GM04504 (cell line): ENCODE measurements at regions not wholly inside any gene's neighbourhood (a gene's known extent, or its start where the extent isn't known, plus 50 kb on each side); places are given as distances from the start of the nearest gene placed in this dataset.
A peak's percentile ranks its signal among the peaks of the same experiment; 100 is the strongest.

ENCODE experiments used
- DNase-seq: peaks from one replicate; pipeline ENCODE4 v3.0.0-alpha.2; 2012; ENCODE audit warnings: low read depth

DNA sequence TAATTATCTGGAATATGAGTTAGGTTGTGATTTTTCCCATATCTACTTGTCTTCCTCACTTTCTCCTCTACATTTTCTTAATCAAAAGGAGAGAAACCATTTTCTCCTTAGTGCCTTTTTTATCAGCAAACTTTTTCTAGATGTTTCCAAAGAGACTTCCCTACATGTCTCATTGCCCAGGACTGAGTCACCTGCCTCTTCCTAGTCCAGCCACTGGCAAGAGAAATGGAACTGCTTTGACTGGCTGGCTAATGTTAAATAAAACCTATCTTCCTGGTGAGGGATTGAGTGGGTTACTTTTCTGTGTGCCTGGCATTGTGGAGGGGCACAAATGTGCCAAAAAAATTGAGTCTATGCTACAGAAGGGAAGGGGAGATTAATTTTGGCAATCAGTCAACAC is 52.1 kb upstream of the CD5L start:
- no peak for DNase-seq

DNA sequence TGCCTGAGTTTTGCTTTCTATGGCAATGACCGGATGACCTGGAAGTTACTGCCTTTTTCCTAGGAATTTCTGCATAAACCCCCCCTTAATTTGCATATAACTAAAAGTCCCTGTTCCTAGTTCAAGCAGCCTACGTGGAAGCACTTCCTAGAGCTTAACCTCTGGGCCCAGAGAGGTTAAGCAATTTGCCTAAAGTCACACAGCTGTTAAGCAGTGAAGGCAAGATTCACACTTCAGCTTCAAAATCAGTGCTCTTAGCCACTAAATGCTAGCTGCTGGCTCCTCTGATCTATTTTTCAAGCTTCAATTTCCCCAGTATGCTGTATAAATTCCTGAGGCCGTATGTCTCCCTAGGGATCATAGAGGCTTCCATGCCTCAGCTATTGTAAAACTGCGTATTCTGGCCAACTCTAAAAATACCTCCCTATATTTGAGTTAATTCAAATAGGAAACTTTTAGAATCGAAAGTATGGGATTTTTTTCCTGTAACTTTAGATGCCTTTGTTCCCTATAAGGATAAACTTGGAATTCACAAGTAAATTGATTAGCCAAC is 53.1 kb upstream of the CD5L start:
- no peak for DNase-seq

DNA sequence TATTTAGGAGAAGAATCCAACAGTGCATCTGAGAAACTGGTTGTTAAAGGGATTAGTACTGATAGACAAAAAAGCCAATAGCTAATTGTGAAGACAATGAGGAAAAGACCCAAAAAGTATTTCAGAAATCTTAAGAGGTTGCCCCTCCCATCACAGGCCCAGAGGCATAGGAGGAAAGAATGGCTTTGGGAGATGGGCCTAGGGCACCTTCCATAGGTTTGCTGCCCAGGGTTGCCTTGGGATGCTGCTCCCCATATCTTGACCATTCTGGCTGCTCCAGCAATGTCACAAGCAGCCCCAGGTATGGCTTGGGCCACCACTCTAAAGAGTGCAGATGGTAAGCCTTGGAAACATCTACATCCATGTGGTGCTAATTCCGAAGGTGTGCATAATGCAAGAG is 68.7 kb upstream of the CD5L start:
- DNase-seq = no peak

- no peak for DNase-seq
Measured at GRCh38 chr1:157915859-157916258, 74.3 kb upstream of the CD5L start.

- DNase-seq = no peak
Measured at GRCh38 chr1:157916887-157917570, 75.4 kb upstream of the CD5L start.

DNA sequence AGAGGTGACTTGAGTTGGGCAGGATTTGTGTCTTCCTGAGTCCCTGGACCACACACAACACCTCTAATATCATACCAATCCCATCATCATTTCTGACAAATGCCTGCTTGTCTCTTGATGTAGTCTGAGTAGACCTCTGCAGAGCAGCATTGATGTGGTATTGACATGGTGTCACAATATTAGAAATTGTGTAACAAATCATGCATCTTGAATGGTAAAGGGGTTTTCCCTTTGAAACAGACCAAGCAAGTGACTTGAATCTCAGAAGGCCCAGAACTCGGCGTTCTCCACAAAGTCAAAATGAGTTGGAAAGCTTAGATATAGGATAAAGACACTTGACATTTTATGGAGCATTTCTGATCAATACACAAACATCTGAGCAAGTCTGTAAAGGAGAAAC is 72.7 kb upstream of the KIRREL1 start:
- DNase-seq = no peak

GRCh38 chr1:157925419-157926166 is 67.9 kb upstream of the KIRREL1 start:
- DNase-seq = no peak

DNA sequence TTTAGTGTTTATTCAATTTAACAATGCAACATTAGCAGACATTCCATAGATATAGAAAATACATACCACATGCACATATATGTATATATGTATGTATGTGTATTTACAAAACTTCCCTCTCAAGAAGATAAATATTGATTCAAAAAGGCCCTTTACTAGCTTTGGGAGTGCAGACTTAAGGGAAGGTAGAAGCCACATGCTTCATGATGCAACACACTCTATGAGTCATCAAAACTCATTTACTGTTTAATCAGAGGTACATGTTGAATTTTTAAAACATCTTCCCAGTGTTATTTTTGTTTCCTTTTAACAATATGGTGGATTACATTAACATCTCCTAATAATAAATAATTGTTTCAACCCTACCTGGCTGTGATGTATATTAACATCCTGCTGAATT is 61.4 kb upstream of the KIRREL1 start:
- peak; percentile 2 for DNase-seq

DNA sequence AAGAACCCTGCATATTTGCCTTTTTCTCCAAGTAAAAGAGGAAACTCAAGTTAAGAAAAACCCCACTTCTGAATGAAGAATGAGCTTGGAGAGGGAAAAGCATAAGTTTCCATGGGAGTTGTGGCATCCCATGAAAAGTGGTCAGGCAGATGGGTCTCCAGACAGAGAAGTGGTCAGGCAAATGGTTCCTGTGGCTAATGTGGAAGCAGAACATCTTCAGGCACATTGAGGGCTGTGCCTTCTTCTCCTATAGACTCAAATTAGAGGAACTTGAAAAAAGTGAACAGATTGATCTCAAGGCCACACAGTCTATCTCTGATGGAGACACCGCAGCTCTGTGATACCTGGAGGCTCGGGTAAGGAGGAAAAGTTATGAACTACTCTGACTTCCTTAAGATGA is 55.7 kb upstream of the KIRREL1 start:
- no peak for DNase-seq

- DNase-seq = no peak
Measured at GRCh38 chr1:157941939-157942338, 51.5 kb upstream of the KIRREL1 start.
